ENCODE measurements at regions not wholly inside any gene's neighbourhood (a gene's known extent, or its start where the extent isn't known, plus 50 kb on each side); places are given as distances from the start of the nearest gene placed in this dataset.

DNA sequence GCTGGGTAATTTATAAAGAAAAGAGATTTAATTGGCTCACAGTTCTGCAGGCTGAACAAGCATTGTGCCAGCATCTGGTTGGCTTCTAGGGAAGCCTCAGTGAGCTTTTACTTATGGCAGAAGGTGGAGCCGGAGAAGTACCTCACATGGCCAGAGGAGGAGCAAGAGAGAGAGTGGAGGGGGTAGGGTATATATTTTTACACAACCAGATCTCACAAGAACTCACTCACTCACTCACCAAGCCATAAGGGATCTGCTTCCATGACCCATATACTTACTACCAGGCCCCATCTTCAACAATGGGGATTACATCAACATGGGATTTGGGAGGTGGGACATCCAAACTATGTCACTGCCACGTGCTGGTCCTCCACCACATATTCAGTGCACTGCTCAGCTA is 117.2 kb upstream of the PRNP start:
- TF ChIP-seq, protein P1, sequence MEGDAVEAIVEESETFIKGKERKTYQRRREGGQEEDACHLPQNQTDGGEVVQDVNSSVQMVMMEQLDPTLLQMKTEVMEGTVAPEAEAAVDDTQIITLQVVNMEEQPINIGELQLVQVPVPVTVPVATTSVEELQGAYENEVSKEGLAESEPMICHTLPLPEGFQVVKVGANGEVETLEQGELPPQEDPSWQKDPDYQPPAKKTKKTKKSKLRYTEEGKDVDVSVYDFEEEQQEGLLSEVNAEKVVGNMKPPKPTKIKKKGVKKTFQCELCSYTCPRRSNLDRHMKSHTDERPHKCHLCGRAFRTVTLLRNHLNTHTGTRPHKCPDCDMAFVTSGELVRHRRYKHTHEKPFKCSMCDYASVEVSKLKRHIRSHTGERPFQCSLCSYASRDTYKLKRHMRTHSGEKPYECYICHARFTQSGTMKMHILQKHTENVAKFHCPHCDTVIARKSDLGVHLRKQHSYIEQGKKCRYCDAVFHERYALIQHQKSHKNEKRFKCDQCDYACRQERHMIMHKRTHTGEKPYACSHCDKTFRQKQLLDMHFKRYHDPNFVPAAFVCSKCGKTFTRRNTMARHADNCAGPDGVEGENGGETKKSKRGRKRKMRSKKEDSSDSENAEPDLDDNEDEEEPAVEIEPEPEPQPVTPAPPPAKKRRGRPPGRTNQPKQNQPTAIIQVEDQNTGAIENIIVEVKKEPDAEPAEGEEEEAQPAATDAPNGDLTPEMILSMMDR (IDR thresholded peaks at IDR 0.05) = no peak
- TF ChIP-seq EP300 (IDR thresholded peaks at IDR 0.05) (no peak), RCOR1 (IDR thresholded peaks at IDR 0.05; ENCODE audit: low read depth, low read length) (no peak), BHLHE40 (IDR thresholded peaks at IDR 0.05; ENCODE audit: low read depth, low read length) (no peak), POLR2A (IDR thresholded peaks at IDR 0.05; ENCODE audit: low read length) (no peak), CHD4 (IDR thresholded peaks at IDR 0.05; ENCODE audit: borderline replicate concordance) (no peak), SMC3 (IDR thresholded peaks at IDR 0.05) (no peak), CHD2 (IDR thresholded peaks at IDR 0.05; ENCODE audit: low read length, partially characterized antibody) (no peak), FOSB (CRISPR knock-in tag; IDR thresholded peaks at IDR 0.05) (no peak), HDAC2 (IDR thresholded peaks at IDR 0.05) (no peak)
- TF ChIP-seq, protein P2, sequence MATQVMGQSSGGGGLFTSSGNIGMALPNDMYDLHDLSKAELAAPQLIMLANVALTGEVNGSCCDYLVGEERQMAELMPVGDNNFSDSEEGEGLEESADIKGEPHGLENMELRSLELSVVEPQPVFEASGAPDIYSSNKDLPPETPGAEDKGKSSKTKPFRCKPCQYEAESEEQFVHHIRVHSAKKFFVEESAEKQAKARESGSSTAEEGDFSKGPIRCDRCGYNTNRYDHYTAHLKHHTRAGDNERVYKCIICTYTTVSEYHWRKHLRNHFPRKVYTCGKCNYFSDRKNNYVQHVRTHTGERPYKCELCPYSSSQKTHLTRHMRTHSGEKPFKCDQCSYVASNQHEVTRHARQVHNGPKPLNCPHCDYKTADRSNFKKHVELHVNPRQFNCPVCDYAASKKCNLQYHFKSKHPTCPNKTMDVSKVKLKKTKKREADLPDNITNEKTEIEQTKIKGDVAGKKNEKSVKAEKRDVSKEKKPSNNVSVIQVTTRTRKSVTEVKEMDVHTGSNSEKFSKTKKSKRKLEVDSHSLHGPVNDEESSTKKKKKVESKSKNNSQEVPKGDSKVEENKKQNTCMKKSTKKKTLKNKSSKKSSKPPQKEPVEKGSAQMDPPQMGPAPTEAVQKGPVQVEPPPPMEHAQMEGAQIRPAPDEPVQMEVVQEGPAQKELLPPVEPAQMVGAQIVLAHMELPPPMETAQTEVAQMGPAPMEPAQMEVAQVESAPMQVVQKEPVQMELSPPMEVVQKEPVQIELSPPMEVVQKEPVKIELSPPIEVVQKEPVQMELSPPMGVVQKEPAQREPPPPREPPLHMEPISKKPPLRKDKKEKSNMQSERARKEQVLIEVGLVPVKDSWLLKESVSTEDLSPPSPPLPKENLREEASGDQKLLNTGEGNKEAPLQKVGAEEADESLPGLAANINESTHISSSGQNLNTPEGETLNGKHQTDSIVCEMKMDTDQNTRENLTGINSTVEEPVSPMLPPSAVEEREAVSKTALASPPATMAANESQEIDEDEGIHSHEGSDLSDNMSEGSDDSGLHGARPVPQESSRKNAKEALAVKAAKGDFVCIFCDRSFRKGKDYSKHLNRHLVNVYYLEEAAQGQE (IDR thresholded peaks at IDR 0.05) = no peak
- TF ChIP-seq, protein P3, sequence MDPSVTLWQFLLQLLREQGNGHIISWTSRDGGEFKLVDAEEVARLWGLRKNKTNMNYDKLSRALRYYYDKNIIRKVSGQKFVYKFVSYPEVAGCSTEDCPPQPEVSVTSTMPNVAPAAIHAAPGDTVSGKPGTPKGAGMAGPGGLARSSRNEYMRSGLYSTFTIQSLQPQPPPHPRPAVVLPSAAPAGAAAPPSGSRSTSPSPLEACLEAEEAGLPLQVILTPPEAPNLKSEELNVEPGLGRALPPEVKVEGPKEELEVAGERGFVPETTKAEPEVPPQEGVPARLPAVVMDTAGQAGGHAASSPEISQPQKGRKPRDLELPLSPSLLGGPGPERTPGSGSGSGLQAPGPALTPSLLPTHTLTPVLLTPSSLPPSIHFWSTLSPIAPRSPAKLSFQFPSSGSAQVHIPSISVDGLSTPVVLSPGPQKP (IDR thresholded peaks at IDR 0.05; ENCODE audit: low read depth, low read length) = no peak
- TF ChIP-seq, protein P4, sequence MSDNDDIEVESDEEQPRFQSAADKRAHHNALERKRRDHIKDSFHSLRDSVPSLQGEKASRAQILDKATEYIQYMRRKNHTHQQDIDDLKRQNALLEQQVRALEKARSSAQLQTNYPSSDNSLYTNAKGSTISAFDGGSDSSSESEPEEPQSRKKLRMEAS (IDR thresholded peaks at IDR 0.05) = no peak

Measured in A549 (cell line).